GM04504 (cell line): ENCODE measurements at regions not wholly inside any gene's neighbourhood (a gene's known extent, or its start where the extent isn't known, plus 50 kb on each side); places are given as distances from the start of the nearest gene placed in this dataset.
"Not testable (repeated sequence)": the region's sequence is repeated elsewhere in the genome, so short reads cannot be mapped to it uniquely, and the experiment has no call there.

Experiments
- DNase-seq: peaks from one replicate; pipeline ENCODE4 v3.0.0-alpha.2; 2012; ENCODE audit warnings: low read depth

DNA sequence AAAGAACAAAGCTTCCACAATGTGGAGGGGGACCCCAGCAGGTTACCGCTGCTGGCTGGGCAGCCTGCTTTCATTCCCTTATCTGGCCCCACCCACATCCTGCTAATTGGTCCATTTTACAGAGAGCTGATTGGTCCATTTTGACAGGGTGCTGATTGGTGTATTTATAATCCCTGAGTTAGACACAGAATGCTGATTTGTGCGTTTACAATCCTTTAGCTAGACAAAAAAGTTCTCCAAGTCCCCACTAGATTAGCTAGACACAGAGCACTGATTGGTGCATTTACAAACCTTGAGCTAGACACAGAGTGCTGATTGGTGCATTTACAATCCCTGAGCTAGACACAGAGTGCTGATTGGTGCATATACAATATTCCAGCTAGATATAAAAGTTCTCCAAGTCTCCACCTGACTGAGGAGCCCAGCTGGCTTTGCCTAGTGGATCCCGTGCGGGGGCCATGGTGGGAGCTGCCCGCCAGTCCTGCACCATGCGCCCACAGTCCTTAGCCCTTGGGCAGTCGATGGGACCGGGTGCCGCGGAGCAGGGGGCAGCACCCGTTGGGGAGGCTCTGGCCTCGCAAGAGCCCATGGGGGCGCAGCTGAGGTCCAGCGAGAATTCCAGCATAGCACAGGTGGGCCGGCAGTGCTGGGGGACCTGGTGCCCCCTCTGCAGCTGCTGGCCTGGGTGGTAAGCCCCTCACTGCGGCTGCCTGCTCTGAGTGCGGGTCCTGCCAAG is 88.8 kb upstream of the MYLIP start:
- DNase-seq, result not testable (repeated sequence)

GRCh38 chr6:16038938-16039337 is 89.9 kb upstream of the MYLIP start:
- no peak for DNase-seq

DNA sequence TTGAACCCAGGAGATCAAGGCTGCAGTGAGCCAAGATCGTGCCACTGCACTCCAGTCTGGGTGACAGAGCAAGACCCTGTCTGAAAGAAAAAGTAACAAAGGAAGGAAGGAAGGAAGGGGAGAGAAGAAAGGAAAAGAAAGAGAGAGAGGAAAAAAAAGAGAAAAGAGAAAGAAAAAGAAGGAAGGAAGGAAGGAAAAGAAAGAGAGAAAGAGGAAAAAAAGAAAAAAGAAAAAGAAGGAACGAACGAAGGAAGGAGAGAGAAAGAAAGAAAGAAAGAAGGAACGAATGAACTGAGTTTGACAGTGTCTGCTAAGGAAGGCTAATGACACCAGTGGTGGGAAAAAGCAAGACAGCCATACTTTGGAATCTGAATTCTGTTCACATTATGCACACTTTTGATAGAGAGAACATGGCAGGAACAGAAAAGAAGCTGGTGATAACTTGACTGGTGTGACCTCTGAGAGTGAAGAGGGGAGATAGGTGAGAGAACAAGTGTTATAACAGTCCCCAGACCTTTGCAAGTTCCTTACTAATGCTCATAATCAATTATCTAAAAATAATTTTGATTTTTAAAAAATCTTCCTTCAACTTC is 93.3 kb upstream of the MYLIP start:
- no peak for DNase-seq

DNA sequence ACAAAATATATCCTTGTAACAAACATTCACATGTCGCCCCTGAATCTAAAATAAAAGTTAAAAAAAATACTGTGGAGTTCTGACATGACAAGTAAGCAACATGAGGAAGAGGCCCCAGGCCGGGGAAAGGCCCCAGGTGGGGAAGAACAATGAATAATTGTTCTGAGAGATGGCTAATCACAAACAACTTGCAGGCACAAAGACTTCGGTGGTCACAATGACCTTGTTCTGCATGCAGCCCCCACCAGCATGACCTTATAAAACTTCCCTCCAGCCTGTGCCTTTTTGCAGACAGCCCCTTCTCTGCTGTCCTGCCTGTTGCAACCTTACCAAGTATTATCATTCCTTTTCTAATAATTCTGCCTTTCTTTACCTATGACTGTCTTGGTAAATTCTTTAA is 95.7 kb upstream of the MYLIP start:
- DNase-seq, result no peak

- no peak for DNase-seq
Observed at GRCh38 chr6:16031278-16031981, 97.5 kb upstream of the MYLIP start.

- no peak for DNase-seq
Observed at GRCh38 chr6:16028966-16029365, 99.9 kb upstream of the MYLIP start.

DNA sequence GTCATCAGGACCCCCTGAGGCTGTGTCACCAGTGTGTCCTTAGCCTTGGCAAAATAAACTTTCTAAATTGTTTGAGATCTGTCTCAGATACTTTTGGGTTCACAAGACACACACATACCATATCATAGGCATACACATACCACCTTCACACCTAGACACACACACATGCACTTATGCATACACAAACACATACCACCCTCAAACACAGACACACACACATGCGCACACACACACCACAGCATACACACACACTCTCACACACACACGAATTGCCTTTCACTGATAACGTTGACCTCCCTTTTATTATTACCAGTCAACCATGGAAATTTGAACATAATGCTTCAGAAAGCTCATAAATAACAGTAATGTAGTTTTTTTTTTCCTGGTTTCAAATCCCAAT is 108.6 kb upstream of the MYLIP start:
- no peak for DNase-seq

DNA sequence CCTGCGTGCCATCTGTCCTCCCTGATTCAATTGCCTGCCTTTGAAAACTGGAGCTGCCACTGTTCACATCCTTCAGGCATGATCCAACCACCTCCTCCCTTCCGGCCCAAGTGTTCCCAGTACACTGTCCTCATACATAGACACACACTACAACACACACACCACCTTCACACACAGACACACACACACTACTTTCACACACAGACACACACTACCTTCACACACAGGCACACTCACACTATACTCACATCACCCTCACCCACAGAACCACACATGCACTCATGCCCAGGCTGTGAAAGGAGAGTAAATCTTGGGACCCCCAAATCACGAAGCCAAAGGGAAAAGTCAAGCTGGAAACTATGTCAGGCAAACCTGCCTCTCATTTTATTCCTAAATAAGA is 109.4 kb upstream of the MYLIP start:
- no peak for DNase-seq

DNA sequence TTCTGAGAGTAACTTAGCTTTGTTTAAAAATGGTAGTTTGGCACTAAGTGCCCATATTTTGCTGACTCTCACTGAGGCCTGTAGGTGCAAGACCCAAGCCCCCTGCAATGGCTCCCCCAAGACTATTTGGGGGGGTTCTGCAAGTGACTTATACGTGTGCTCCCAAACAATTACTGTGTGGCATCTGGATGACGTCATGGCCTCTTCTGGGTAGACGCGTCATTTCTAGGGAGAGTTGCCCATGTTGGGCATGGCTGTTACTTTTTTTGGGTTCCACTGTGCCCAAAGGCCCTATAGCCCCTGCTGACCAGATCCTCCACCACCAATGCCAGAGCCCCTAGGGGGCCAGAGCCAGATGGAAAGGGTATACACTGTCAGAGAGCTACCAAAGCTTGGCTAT is 110.3 kb upstream of the MYLIP start:
- no peak for DNase-seq

GRCh38 chr6:16014325-16014724 is 114.6 kb upstream of the MYLIP start:
- not testable (repeated sequence) for DNase-seq

DNA sequence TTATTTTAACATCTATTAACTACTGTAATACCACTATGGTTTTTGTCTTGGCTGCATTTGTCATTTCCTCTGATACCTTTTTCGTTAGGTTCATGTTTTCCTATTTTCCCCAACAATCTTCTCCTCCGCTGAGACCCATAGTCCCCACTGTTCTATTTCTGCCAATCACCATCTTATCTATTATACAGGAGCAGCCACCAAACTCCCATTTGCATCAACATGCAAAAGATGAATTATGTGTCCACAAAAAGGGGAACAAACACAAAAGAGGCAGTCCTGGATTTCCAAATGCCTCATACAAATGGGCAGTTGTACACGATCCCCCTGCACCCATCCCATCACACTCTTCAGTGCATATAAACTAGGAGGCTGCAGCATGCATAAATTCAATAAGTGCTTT is 121.7 kb upstream of the MYLIP start:
- DNase-seq, result no peak

DNA sequence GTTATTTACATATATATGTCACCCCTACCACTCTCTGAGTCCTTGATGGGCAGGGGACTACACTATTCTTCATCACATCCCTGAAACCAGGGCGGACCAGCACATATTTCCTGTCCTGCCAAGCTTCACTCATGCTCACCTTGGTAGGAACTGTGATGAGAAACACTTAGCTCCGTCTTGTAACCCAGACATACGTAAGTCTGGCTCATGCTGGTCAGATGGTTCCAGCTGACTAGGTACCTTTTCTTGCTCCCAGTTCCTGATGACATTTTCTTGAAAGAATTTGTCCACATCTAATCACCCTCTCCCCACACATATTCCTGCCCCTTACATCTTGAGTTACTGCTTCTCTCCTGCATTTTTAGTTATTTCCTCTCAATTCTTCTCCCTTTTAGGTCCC is 122.2 kb upstream of the MYLIP start:
- DNase-seq, result no peak

GRCh38 chr6:16004934-16005679 is 123.8 kb upstream of the MYLIP start:
- DNase-seq, result no peak

GRCh38 chr6:16003197-16003491 is 125.7 kb upstream of the MYLIP start:
- no peak for DNase-seq

GRCh38 chr6:16002332-16003196 is 126.3 kb upstream of the MYLIP start:
- no peak for DNase-seq

- no peak for DNase-seq
Observed at GRCh38 chr6:16001158-16001557, 127.7 kb upstream of the MYLIP start.

- DNase-seq, result no peak
Observed at GRCh38 chr6:15999201-15999600, 129.7 kb upstream of the MYLIP start.

DNA sequence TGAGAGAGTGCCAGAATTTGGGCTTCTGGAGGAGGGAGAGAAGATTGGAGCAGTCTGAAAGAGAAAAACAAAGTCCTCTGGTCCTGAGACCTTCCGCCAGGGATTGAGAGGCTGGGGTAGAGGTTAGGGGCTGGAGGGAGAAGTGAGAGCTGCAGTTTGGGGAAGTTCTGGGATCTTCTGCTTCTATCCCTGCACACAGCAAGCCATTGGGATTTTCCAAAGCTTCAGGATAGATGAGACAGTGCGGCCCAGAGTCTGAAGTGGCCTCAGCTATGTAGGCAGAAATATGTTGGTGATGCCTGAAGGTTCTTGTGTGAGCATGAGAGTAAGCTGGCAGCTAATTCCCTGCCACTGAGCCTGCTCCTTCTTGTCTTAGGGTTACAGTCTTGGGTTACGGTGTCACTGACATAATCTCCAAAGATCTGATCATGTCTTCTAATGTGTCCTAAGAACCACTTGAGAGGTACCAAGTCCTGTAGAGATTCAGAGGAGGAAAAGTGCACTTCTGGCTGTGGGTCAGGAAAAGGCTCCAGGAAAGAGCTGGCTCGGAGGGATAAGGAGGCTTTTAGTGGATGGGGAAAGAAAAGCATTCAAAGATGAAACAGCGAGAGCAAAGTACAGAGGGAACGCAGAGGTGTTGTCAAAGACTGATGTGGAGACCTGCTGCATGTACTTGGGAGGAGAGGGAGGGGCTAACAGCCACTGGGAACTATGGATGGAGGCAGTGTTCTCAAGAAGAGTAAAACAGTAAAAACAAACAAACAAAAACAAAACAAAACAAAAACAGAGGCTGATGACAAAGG is 131.1 kb upstream of the MYLIP start:
- no peak for DNase-seq

GRCh38 chr6:15996030-15996429 is 132.9 kb upstream of the MYLIP start:
- no peak for DNase-seq

DNA sequence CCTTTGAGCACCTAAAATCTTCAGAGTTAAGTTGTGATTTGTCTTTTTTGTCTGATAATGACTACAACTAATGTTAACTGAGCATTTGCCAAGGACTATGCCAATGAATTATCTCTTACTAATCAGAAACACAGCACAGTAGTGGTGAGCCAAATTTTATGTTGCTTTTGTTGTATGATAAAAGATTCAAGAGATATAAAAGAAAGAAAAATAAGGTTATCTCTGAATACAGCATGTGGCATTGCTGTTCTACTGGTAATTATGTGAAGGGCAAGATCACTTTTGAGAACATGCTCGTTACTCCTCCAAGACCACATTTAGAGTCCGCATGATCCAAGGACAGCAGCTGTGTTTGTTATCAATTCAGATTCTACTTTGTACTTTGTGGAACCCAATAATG is 133.4 kb upstream of the MYLIP start:
- DNase-seq, result no peak

- DNase-seq, result no peak
Observed at GRCh38 chr6:15994814-15995459, 133.9 kb upstream of the MYLIP start.
